ENCODE measurements at regions not wholly inside any gene's neighbourhood (a gene's known extent, or its start where the extent isn't known, plus 50 kb on each side); places are given as distances from the start of the nearest gene placed in this dataset.

DNA sequence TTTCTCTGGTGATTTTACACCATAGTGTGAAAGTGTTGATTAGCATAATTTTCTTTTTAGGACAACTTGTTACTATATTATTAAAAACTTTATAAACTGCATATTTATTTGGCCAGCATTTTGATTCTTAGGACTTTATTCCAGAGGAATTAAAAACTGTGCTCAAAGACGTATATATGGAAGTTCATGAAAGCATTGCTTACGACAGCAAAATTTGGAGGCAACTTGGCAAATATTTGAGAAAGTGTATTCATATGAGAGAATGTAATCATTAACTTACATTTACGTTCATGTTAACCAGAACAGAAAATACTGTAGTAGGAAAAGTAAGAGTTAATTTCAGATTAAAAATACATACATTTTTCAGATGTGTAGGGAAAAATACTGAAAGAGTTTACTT lies 203.1 kb downstream of the JCAD start:
- ChIA-PET CTCF (no interaction called here), POLR2A (no interaction called here)
- Histone ChIP-seq H3K27ac (ENCODE audit: low read length in 2 of 2) (no peak overlapping the region), H3K36me3 (replicated peaks in 1 of 2; ENCODE audit: control extremely low read depth in 1 of 2, control insufficient read depth in 1 of 2, extremely low read depth in 1 of 2, insufficient read depth in 2 of 2, low read length in 1 of 2) (no peaks in the 10 kb centered on the region), H3K79me2 (ENCODE audit: control insufficient read depth, insufficient read depth, low read length) (no peaks in the 10 kb centered on the region), H3K9ac (ENCODE audit: low read length) (no peak overlapping the region), H3K4me1 (ENCODE audit: control insufficient read depth in 2 of 2, insufficient read depth in 2 of 2, low read length in 2 of 2) (no peaks in the 10 kb centered on the region), H3K4me2 (replicated peaks; ENCODE audit: low read depth, low read length, poor library complexity, severe bottlenecking) (no peak overlapping the region), H3K4me3 (ENCODE audit: control extremely low read depth in 1 of 5, extremely low read depth in 1 of 5, insufficient read depth in 1 of 5, low read depth in 2 of 5, low read length in 4 of 5) (no peak overlapping the region), H3K9me3 (ENCODE audit: control extremely low read depth in 1 of 3, control insufficient read depth in 2 of 3, insufficient read depth in 1 of 3, low read length in 2 of 3) (no peaks in the 10 kb centered on the region), H3K27me3 (replicated peaks in 1 of 4; ENCODE audit: control extremely low read depth in 1 of 4, control insufficient read depth in 3 of 4, insufficient read depth in 4 of 4, low read length in 3 of 4) (no peaks in the 10 kb centered on the region), H4K20me1 (ENCODE audit: control insufficient read depth, insufficient read depth, low read length, poor library complexity, severe bottlenecking) (no peaks in the 10 kb centered on the region), H2AFZ (ENCODE audit: insufficient read depth, low read depth, low read length, poor library complexity, severe bottlenecking) (no peak overlapping the region)
- Mint-ChIP-seq H3K27ac (no peak overlapping the region), H3K4me1 (no peaks in the 10 kb centered on the region), H3K9me3 (ENCODE audit: insufficient read depth) (no peaks in the 10 kb centered on the region), H3K27me3 (peaks cover 6% of the 10 kb centered on the region), H3K4me3 (no peak overlapping the region)
- WGBS (ENCODE audit: insufficient coverage), result 100% methylated on average over 1 of the region's 3 CpGs
- no peak for ATAC-seq (ENCODE audit: low read depth)
- TF ChIP-seq EZH2 (IDR thresholded peaks at IDR 0.05; ENCODE audit: borderline replicate concordance, insufficient read depth, low read depth, low read length, poor library complexity, severe bottlenecking), result no peak
- TF ChIP-seq, protein P1, sequence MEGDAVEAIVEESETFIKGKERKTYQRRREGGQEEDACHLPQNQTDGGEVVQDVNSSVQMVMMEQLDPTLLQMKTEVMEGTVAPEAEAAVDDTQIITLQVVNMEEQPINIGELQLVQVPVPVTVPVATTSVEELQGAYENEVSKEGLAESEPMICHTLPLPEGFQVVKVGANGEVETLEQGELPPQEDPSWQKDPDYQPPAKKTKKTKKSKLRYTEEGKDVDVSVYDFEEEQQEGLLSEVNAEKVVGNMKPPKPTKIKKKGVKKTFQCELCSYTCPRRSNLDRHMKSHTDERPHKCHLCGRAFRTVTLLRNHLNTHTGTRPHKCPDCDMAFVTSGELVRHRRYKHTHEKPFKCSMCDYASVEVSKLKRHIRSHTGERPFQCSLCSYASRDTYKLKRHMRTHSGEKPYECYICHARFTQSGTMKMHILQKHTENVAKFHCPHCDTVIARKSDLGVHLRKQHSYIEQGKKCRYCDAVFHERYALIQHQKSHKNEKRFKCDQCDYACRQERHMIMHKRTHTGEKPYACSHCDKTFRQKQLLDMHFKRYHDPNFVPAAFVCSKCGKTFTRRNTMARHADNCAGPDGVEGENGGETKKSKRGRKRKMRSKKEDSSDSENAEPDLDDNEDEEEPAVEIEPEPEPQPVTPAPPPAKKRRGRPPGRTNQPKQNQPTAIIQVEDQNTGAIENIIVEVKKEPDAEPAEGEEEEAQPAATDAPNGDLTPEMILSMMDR (IDR thresholded peaks at IDR 0.05), result no peak
- intact Hi-C loops (cut with micrococcal nuclease), result no loop called here
- no peak for DNase-seq

DNA sequence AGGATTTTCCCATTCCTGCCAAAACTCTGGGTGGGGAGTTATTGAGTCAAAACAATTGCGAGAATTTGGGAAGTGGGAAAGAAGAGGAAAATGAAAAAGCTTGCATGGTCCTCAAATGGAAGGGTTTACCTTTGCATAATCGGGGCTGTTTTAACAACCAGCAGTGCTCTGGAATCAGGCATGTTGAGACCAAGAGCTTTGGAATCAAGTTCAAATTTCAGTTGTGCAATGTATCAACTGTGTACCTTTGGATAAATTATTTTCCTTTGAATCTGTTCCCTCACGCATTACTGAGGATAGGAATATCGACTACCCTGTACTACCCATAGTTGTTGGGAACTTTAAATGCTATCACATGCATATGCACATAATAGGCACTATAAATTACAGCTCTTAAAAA lies 205.5 kb downstream of the JCAD start:
- no peak overlapping the region for H3K9ac ChIP-seq (ENCODE audit: low read length)
- H3K4me3 ChIP-seq (ENCODE audit: control extremely low read depth in 1 of 5, extremely low read depth in 1 of 5, insufficient read depth in 1 of 5, low read depth in 2 of 5, low read length in 4 of 5), result no peak overlapping the region
- no peaks in the 10 kb centered on the region for H3K27me3 ChIP-seq (replicated peaks in 1 of 4; ENCODE audit: control extremely low read depth in 1 of 4, control insufficient read depth in 3 of 4, insufficient read depth in 4 of 4, low read length in 3 of 4)
- ChIA-PET CTCF (no interaction called here), POLR2A (no interaction called here)
- no peak for ATAC-seq (ENCODE audit: low read depth)
- no peak overlapping the region for H3K4me2 ChIP-seq (replicated peaks; ENCODE audit: low read depth, low read length, poor library complexity, severe bottlenecking)
- no peak overlapping the region for H3K27ac ChIP-seq (ENCODE audit: low read length in 2 of 2)
- no peaks in the 10 kb centered on the region for H3K36me3 ChIP-seq (replicated peaks in 1 of 2; ENCODE audit: control extremely low read depth in 1 of 2, control insufficient read depth in 1 of 2, extremely low read depth in 1 of 2, insufficient read depth in 2 of 2, low read length in 1 of 2)
- H3K4me3 Mint-ChIP-seq, result no peak overlapping the region
- TF ChIP-seq, protein P1 (IDR thresholded peaks at IDR 0.05), result no peak
- TF ChIP-seq EZH2 (IDR thresholded peaks at IDR 0.05; ENCODE audit: borderline replicate concordance, insufficient read depth, low read depth, low read length, poor library complexity, severe bottlenecking), result no peak
- no peaks in the 10 kb centered on the region for H3K9me3 ChIP-seq (ENCODE audit: control extremely low read depth in 1 of 3, control insufficient read depth in 2 of 3, insufficient read depth in 1 of 3, low read length in 2 of 3)
- H3K27me3 Mint-ChIP-seq, result peaks cover 6% of the 10 kb centered on the region
- DNase-seq, result no peak
- H2AFZ ChIP-seq (ENCODE audit: insufficient read depth, low read depth, low read length, poor library complexity, severe bottlenecking), result no peak overlapping the region
- intact Hi-C loops (cut with micrococcal nuclease), result no loop called here
- H3K27ac Mint-ChIP-seq, result no peak overlapping the region
- H3K4me1 Mint-ChIP-seq, result no peaks in the 10 kb centered on the region
- H3K9me3 Mint-ChIP-seq (ENCODE audit: insufficient read depth), result no peaks in the 10 kb centered on the region
- WGBS (ENCODE audit: insufficient coverage), result 83% methylated on average over 2 of the region's 4 CpGs
- H3K4me1 ChIP-seq (ENCODE audit: control insufficient read depth in 2 of 2, insufficient read depth in 2 of 2, low read length in 2 of 2), result no peaks in the 10 kb centered on the region
- H3K79me2 ChIP-seq (ENCODE audit: control insufficient read depth, insufficient read depth, low read length), result no peaks in the 10 kb centered on the region
- no peaks in the 10 kb centered on the region for H4K20me1 ChIP-seq (ENCODE audit: control insufficient read depth, insufficient read depth, low read length, poor library complexity, severe bottlenecking)

Measured in B cell (primary cell).